GM10266 (cell line): ENCODE measurements at regions not wholly inside any gene's neighbourhood (a gene's known extent, or its start where the extent isn't known, plus 50 kb on each side); places are given as distances from the start of the nearest gene placed in this dataset.

ENCODE experiments used
- DNase-seq: peaks from one replicate; pipeline ENCODE4 v3.0.0; 2012; ENCODE audit errors: extremely low spot score
- TF ChIP-seq, protein P1 (sequence below): IDR thresholded peaks from 2 replicates; pipeline ENCODE4 v1.5.1; 2012; ENCODE audit warnings: mild to moderate bottlenecking, low read depth; ENCODE audit not compliant: control insufficient read depth, insufficient read depth; ENCODE audit errors: missing control alignments

DNA sequence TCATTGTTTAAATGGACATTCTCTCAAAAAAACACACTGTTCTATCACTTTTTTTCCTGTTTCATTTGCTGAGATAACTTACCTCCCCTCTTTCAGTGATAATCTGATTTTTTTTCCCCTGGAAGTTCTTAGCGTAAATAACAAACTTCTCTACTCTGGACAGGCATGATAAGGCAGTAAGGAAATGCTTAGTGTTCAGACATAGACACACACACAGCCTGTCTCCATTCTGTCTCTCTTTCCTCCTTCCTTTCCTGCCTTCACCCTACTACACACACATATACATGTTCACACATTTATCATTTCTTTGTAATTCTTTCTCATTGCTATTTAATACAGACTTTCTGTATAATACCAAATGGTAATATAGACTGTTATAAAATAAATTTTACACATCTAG, 470.8 kb upstream of the ROBO1 start:
- TF ChIP-seq, protein P1, sequence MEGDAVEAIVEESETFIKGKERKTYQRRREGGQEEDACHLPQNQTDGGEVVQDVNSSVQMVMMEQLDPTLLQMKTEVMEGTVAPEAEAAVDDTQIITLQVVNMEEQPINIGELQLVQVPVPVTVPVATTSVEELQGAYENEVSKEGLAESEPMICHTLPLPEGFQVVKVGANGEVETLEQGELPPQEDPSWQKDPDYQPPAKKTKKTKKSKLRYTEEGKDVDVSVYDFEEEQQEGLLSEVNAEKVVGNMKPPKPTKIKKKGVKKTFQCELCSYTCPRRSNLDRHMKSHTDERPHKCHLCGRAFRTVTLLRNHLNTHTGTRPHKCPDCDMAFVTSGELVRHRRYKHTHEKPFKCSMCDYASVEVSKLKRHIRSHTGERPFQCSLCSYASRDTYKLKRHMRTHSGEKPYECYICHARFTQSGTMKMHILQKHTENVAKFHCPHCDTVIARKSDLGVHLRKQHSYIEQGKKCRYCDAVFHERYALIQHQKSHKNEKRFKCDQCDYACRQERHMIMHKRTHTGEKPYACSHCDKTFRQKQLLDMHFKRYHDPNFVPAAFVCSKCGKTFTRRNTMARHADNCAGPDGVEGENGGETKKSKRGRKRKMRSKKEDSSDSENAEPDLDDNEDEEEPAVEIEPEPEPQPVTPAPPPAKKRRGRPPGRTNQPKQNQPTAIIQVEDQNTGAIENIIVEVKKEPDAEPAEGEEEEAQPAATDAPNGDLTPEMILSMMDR, result no peak
- DNase-seq, result no peak

DNA sequence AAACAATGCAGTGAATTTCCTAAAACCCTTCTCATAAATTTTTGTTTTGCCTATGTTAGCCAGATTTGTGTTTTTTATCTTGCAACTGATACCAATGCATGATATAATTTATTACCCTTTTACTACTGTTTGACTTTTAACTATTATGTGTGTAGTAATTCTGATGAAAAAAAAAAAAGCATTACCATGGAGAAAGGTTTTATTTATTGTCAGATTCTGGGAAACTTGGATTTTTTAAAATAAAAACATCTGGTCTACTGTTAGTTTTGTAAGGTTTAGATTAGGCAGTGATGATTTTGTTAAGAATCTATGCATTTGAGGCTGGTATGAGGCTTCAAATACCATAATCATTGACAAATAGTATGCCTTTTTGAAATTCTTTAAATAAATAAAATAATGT, 470.4 kb upstream of the ROBO1 start:
- no peak for DNase-seq
- TF ChIP-seq, protein P1, result no peak

DNA sequence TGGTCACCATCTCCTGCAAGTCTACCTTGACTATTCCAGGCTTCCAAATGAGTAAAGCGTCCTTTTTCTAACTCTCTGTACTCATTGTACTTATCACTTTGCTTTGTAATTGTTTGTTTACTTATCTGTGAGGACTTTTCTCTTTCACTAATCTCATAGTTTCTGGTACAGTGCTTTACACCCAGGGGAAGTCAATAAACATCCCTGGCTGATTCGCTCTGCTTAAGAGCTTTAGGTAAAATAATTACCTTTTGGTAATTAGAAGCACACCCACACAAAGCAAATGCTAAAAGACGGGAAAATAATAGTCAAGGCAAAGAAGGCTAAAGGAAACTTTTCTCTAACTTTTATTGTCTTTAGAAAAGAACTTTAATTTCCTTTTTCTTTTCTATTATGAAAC, 466.9 kb upstream of the ROBO1 start:
- no peak for DNase-seq
- TF ChIP-seq, protein P1, result no peak

DNA sequence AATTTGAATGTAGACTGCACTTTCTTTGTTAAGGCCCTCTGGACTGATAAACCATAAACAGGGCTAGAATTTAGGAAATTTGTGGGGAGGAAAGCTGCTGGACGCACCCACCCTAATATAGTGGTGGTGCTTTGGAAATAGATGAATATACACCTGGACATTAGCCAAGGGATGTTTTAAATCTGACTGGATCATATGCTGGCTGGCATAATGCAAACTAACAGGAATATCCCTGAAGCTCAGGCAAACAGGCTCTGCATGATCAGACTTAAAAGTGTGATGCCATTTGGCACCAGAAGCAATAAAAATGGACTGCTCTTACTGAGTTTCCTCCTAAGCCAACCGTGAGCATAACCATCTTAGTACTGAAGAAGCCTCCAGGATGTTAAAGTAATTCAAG, 465.8 kb upstream of the ROBO1 start:
- DNase-seq, result no peak
- TF ChIP-seq, protein P1, result no peak

DNA sequence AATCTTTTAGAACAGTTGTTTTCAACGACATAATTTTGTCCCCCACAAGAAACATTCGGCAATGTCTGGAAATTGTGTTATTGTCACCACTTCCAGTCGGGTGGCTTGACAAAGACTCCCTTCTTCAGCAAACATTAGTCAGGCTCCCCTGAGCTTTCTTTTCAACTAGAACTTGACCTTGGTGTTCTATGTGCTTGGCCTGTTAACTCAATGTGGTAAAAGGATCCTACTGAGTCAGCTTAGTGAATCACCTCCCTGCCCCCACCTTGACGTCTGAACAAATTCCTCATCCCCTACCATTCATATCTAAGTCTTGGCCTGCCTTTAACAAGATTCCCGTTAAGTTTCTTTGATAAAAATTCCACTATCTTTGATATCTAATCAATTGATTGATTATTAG, 465.0 kb upstream of the ROBO1 start:
- no peak for DNase-seq
- TF ChIP-seq, protein P1, result no peak

DNA sequence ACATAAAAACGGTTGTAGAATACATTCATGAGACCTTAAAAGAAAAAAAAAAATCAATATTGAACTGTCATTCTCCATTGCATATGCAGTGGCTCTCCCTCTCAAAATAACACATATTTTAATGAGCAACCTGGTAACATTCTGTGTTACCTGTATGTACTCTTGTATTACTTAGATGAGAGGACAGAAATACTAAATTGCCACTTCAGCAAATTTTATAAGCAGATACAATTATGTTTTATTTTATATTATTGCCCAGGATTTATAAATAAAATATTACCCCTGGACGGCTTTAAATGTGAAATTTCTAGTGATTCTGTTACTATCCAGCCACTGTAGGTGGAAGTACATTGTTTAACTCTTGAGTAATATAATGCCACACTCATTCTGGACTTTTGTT, 463.2 kb upstream of the ROBO1 start:
- TF ChIP-seq, protein P1, result no peak
- no peak for DNase-seq

DNA sequence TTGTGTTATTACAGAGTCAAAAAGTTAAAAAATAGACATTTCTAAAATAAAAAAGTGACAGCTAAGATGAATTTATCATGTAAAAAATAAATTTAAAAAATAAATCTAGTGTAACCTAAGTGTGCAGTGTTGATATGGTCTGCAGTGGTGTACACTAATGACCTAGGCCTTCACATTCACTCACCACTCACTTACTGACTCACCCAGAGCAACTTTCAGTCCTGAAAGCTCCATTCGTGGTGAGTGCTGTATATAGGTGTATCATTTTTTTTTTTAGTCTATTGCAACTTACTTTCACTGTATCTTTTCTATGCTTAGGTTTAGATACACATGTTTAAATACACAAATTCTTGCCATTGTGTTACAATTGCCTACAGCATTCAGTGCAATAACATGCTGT, 459.4 kb upstream of the ROBO1 start:
- TF ChIP-seq, protein P1, result no peak
- no peak for DNase-seq
